ENCODE measurements at regions not wholly inside any gene's neighbourhood (a gene's known extent, or its start where the extent isn't known, plus 50 kb on each side); places are given as distances from the start of the nearest gene placed in this dataset.

GRCh38 chr2:12120281-12121150 is 374.1 kb downstream of the LPIN1 start:
- no peak for DNase-seq

GRCh38 chr2:12124790-12125189 is 378.4 kb downstream of the LPIN1 start:
- DNase-seq, result no peak

- no peak for DNase-seq
Observed at GRCh38 chr2:12126318-12126717, 379.9 kb downstream of the LPIN1 start.

- peak in 1 of 5 experiments; percentile 71 for DNase-seq
Observed at GRCh38 chr2:12127638-12128037, 381.2 kb downstream of the LPIN1 start.

- DNase-seq, result no peak
Observed at GRCh38 chr2:12131975-12132374, 385.5 kb downstream of the LPIN1 start.

GRCh38 chr2:12141618-12142258 is 395.3 kb downstream of the LPIN1 start:
- DNase-seq, result no peak

- DNase-seq, result no peak
Observed at GRCh38 chr2:12151716-12152115, 405.3 kb downstream of the LPIN1 start.

GRCh38 chr2:12152888-12153287 is 406.5 kb downstream of the LPIN1 start:
- DNase-seq, result no peak

GRCh38 chr2:12155303-12156051 is 409.0 kb downstream of the LPIN1 start:
- no peak for DNase-seq

- no peak for DNase-seq
Observed at GRCh38 chr2:12156349-12156748, 409.9 kb downstream of the LPIN1 start.

GRCh38 chr2:12161085-12161484 is 414.7 kb downstream of the LPIN1 start:
- no peak for DNase-seq

- DNase-seq, result peak in 1 of 5 experiments; percentile 23
Observed at GRCh38 chr2:12162269-12163247, 416.1 kb downstream of the LPIN1 start.

GRCh38 chr2:12163866-12164265 is 417.4 kb downstream of the LPIN1 start:
- no peak for DNase-seq

- no peak for DNase-seq
Observed at GRCh38 chr2:12164689-12165088, 418.3 kb downstream of the LPIN1 start.

- DNase-seq, result peak in 1 of 5 experiments; percentile 13
Observed at GRCh38 chr2:12167525-12168317, 421.3 kb downstream of the LPIN1 start.

GRCh38 chr2:12168354-12168753 is 421.9 kb downstream of the LPIN1 start:
- DNase-seq, result no peak

- DNase-seq, result no peak
Observed at GRCh38 chr2:12168791-12169388, 422.5 kb downstream of the LPIN1 start.

GRCh38 chr2:12169721-12170120 is 423.3 kb downstream of the LPIN1 start:
- peak in 2 of 5 experiments; percentile 9 to 72 for DNase-seq

- DNase-seq, result no peak
Observed at GRCh38 chr2:12170121-12170520, 423.7 kb downstream of the LPIN1 start.

GRCh38 chr2:12173271-12173942 is 427.0 kb downstream of the LPIN1 start:
- no peak for DNase-seq

All from T-helper 2 cell (primary cell).